Sigmoid colon (tissue), 4 donors: ENCODE measurements at regions not wholly inside any gene's neighbourhood (a gene's known extent, or its start where the extent isn't known, plus 50 kb on each side); places are given as distances from the start of the nearest gene placed in this dataset.

Experiments
- EP300 ChIP-seq, 4 donors: sonication (generic); formaldehyde crosslinking; IDR thresholded peaks; one replicate each; pipeline ENCODE4 v1.6.1; 2017; ENCODE audit warnings: antibody characterized with exemption in 4 of 4
- POLR2A ChIP-seq, 2 donors: fragments of 450-650 bp; IDR thresholded peaks; one replicate each; pipeline ENCODE4 v1.6.1; 2016; ENCODE audit warnings: antibody characterized with exemption in 2 of 2, mild to moderate bottlenecking in 2 of 2, moderate library complexity in 2 of 2
- POLR2AphosphoS5 ChIP-seq, 4 donors: sonication (generic); formaldehyde crosslinking; IDR thresholded peaks; one replicate each; pipeline ENCODE4 v1.6.1; 2017; ENCODE audit warnings: antibody characterized with exemption in 4 of 4
- TF ChIP-seq, protein P1 (sequence below), 4 experiments: fragments of 450-650 bp in 3 of 4; fragments of 200-600 bp in 1 of 4; IDR thresholded peaks; one replicate each; pipeline ENCODE4 v1.5.1; 2016 to 2019; ENCODE audit warnings: antibody characterized with exemption in 4 of 4, mild to moderate bottlenecking in 3 of 4, moderate library complexity in 2 of 4

DNA sequence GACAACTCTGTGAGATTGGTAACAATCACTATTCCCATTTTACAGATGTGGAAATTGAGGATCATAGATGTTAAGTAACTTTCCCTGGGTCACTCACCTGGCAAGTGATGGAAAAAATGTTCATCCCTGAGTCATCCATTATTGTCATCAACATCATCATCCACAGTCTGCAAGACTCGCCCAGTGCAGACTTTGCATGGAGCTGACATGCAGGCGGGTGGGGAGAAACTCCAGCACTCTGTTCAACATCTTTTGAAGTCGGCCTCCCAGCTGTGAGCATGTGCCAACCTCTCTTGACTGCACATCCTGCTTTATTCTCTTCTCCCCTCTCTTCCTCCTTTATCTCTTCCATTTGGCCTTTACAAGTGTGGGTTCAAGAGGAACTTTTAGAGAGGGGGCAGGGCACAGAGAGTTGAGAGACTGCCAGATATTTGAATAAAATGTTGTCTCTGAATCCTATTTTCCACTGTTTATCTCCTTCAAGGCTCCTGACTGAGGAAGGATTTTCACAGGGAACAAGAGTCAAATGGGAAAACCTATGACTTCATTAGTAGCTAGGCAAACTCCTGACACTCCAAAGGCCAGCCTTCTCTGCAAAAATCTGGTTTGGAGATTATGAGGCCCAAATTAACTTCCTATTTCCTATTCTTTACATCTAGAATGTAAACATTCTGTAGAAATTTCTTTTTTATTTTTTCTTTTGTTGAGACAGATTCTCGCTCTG is 283.7 kb upstream of the PODXL start:
- TF ChIP-seq POLR2A (IDR thresholded peaks at IDR 0.05) (no peak), POLR2AphosphoS5 (IDR thresholded peaks at IDR 0.05) (no peak), EP300 (IDR thresholded peaks at IDR 0.05) (no peak)
- TF ChIP-seq, protein P1, sequence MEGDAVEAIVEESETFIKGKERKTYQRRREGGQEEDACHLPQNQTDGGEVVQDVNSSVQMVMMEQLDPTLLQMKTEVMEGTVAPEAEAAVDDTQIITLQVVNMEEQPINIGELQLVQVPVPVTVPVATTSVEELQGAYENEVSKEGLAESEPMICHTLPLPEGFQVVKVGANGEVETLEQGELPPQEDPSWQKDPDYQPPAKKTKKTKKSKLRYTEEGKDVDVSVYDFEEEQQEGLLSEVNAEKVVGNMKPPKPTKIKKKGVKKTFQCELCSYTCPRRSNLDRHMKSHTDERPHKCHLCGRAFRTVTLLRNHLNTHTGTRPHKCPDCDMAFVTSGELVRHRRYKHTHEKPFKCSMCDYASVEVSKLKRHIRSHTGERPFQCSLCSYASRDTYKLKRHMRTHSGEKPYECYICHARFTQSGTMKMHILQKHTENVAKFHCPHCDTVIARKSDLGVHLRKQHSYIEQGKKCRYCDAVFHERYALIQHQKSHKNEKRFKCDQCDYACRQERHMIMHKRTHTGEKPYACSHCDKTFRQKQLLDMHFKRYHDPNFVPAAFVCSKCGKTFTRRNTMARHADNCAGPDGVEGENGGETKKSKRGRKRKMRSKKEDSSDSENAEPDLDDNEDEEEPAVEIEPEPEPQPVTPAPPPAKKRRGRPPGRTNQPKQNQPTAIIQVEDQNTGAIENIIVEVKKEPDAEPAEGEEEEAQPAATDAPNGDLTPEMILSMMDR (IDR thresholded peaks at IDR 0.05) = no peak
